Putamen (tissue), 1 donor: ENCODE measurements at regions not wholly inside any gene's neighbourhood (a gene's known extent, or its start where the extent isn't known, plus 50 kb on each side); places are given as distances from the start of the nearest gene placed in this dataset.

Source experiments
- DNase-seq: peaks from one replicate; pipeline ENCODE4 v3.0.0-alpha.2; 2016; ENCODE audit warnings: low spot score

DNA sequence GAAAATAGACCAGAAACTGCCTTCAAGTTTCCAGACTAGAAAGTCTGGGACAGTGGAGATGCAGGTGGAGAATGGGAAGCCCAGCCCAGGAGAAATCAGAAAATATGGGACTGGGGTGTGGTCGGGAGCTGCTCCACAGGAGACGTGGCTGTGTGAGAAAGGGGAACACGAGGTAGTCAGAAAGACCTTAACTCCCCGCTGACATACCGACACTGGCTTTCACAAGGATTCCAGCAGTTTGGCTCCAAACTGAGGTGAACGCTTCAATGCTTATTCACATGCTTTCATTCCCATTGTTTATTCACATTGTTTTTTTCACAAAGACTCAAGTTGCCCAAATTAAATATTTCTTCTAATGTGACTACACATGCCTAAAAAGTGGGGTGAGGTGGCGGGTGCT is 111.5 kb upstream of the SLCO3A1 start:
- DNase-seq = no peak

DNA sequence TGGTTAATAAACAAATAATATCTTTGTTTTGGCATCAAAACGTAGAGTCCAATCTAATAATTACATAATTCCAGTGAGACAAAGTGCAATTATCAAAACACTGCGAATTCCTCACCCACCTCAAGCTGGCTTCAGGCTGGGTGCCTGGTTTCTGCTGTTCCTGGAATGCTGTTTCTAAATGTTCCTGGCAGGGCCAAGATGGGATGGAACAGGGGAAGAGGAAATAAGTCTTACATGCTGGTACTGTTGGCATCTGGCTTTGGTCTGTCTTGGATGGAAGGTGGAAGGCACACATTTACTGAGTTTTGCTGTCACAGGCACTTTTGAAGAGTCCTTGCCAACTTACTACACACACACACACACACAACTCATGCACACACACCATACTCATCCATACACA is 101.9 kb upstream of the SLCO3A1 start:
- no peak for DNase-seq

- DNase-seq = peak; percentile 73
These were observed 101.3 kb upstream of the SLCO3A1 start for GRCh38 chr15:91752081-91752785.

GRCh38 chr15:91759560-91759959 is 93.9 kb upstream of the SLCO3A1 start:
- DNase-seq = no peak

DNA sequence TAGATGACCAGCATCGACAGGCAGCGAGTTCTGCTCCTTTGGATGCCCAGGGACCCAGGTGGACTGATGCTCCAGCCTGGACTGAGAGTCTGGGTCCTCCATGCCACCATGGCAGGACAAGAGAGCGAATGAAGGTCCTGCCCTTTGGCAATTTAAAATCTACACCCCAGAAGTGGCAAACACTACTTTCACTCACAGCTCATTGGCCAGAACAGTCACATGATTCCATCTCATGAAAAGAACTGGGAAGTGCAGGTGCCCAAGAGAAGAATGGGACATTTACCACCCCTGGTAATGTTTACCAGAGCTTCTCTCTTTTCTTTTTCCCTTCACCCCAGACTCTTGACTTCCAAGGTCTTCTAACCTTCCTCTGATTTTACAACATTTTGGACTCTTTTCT is 87.8 kb upstream of the SLCO3A1 start:
- DNase-seq = no peak

DNA sequence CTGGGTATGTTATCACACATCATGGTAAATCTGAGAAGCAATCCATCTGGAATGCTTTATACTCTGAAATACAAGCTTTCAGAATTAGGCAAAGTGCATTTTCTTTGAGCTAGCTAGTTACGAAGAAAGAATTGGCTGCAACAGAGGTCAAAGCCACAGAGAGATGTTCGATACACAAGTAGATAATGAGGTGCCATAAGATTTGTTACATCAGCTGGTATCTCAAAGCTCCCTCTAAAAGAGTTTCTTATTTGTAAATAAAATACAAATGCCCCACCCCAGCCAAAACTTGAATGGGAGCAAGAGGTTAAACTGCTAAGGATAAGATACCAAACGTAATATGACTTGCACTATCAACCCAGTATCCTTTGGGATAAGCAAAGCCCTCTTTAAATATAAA is 84.0 kb upstream of the SLCO3A1 start:
- no peak for DNase-seq

DNA sequence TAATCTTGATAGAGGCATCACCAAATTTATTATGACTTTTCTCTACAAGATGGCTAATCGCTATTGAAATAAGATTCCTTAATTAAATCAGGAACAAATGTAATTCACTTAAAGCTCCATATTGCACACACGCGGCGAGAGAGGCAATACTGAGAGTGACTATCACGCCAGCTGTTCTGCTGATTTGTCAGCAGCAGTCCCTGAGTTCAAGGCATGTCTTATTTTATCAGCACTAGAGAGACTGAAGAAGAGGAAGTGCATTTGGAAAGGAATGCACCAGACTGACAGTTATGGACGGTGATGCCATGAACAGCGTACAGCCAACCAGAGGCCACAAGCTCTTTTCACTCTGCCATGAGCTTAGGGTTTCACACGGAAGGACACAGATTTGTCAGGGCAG is 83.6 kb upstream of the SLCO3A1 start:
- DNase-seq = no peak

DNA sequence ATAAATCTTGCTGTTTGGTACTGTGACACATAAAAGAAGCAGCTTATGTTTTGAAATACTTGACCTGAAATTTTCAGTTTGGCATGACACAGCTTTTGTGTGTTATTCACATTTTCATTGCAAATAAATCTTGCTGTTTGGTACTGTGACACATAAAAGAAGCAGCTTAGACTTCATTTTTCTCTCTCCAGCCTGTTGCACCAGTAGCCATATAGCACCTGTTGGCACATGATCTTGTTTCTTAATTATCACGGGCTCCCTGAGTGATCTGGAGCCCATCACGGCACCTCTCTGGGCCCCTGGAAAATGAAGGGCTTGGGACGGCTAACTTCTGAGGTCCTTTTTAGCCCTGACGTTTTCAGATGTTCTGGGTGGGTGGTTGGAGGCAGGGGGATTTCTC is 77.4 kb upstream of the SLCO3A1 start:
- DNase-seq = no peak

- no peak for DNase-seq
These were observed 73.5 kb upstream of the SLCO3A1 start for GRCh38 chr15:91779960-91780359.

DNA sequence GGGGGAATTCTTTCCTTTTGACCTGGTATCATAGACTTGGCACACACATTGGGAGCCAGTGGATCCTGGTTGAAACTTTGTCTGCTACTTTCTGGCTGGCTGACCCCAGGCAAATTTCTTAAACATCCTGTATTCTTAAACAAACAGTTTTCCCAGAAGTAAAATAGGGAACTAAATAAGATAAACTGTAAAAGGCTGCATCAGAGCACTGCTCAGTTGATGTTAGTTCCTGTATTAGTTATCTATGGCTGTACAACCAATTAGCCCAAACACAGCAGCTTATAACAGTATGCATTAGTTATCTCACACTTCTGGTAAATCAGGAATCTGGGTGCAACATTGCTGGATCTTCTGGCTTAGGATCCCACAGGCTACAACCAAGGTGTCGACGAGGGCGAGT is 73.1 kb upstream of the SLCO3A1 start:
- DNase-seq = no peak

DNA sequence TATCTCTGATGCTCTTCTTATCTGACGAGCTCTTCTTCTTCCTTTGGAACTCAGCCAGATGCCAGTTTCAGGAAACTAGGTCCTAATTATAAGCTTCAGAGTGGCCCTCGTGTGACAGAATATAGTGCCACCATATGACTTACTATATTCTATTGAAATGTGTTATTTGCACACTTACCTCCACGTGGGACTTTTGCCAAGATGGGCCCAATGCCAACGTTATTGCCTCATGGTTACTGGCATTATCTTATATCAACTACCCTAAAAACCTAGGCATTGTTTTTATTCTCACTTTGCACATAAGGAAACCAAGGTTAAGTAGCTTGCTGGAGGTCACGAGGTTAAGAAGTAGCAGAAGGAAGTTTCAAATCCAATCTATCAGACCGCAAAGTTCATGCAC is 71.3 kb upstream of the SLCO3A1 start:
- no peak for DNase-seq

DNA sequence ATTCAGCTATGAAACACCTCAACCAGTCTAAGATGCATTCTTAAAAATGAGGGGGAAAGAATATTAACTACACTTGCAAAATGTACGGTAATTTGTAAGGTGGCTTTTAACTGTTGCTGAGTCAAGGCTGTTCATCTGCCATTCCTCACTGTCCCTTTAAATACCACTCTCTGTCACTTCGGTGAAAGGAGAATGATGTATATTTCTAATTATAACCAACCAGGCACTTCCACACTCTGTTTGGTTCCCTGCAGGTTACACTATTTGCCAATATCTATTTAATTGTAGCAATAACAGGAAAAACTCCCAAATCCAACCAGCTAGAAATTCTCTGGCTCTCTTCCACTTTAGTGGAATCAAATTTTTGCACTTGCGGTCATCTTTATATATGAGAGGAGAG is 70.5 kb upstream of the SLCO3A1 start:
- no peak for DNase-seq

GRCh38 chr15:91783451-91783850 is 70.1 kb upstream of the SLCO3A1 start:
- no peak for DNase-seq

GRCh38 chr15:91784973-91785709 is 68.4 kb upstream of the SLCO3A1 start:
- no peak for DNase-seq

DNA sequence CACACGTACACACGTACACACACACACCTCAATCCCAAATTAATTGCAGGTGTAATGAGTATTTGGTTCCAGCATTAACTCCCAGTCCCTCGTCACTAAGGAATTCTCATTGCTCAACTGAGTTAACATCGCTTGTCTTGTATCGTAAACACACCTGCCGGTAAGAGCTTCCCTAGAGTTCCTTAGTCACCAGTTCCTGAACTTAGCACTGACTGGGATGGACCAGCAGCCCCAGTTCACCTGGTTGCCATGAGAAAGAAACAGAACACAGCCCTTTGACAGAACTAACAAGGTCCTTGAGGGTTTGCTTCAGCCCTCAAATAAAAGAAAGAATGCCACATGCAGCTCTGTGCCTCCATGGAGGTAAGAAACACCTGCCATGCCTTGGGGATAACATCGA is 66.3 kb upstream of the SLCO3A1 start:
- DNase-seq = no peak

DNA sequence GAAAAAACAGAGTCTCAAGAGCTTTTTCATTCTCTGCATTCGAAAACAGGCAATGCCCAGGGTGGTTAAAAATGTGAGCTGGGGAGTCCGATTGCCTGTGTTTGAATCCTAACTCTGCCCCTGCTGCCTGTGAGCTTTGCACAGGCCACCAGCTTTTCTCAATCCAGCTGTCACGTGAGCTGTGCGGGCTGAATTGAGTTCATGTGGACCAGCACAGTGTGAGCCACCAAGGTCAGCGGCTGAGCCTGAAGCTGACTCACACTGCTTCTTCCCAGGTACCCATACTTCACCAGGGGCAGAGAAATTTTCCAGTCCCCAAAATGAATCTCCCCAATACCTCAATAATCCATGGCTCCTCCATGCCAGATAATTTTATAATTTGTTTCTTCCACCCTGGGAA is 64.4 kb upstream of the SLCO3A1 start:
- DNase-seq = no peak

- no peak for DNase-seq
These were observed 62.7 kb upstream of the SLCO3A1 start for GRCh38 chr15:91790836-91791235.

- no peak for DNase-seq
These were observed 59.7 kb upstream of the SLCO3A1 start for GRCh38 chr15:91793771-91794170.

GRCh38 chr15:91795235-91795634 is 58.3 kb upstream of the SLCO3A1 start:
- no peak for DNase-seq

DNA sequence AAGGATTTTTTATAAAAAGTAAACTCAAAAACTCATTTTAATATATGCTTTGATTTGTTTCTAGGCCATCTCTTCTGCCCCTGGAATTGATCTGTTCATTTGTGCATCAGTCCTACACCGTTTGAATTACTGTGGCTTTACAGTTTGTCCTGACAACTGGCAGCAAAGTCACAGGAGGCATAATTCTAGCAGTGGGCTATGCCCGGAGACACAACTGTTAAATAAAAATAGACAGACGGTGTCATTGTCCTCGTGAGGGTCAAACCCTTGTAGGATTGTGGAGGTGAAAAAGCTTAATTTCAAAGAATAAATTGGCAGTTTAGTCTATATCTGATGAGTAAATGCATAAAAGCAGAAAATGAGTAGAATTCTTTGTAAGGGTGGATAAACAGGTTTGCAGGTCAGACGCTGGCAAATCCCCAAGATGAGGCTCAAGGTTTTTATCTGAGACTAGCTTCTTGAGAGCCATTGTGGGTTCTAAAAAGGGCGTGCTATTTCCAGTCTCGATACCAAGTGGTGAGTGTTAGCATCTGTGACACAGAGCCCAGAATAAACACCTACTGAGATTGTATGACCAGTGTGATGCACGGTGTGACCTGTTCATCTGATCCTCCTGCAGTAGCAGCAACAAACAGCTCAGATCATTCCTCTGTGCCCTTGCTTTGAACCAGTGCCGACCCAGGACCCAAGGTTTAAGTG is 51.5 kb upstream of the SLCO3A1 start:
- DNase-seq = no peak

- no peak for DNase-seq
These were observed 50.2 kb upstream of the SLCO3A1 start for GRCh38 chr15:91803260-91803659.
